CD14-positive monocyte (primary cell): ENCODE measurements at regions not wholly inside any gene's neighbourhood (a gene's known extent, or its start where the extent isn't known, plus 50 kb on each side); places are given as distances from the start of the nearest gene placed in this dataset.

Experiments used
- DNase-seq, 3 donors: peaks; one replicate each; pipeline ENCODE4 v3.0.0-alpha.2; 2011 to 2022
- H2AFZ ChIP-seq: 2 replicates; pipeline ENCODE4 v1.6.0; 2012; ENCODE audit warnings: mild to moderate bottlenecking, low read depth, low read length, inconsistent platforms; ENCODE audit not compliant: insufficient read depth, poor library complexity, severe bottlenecking
- H3K27ac ChIP-seq, 2 donors: 1 replicate in 1 of 2; 2 replicates in 1 of 2; pipeline ENCODE4 v1.5.1; 2012 to 2013; ENCODE audit warnings: low read length in 2 of 2, control low read depth in 1 of 2, inconsistent platforms in 1 of 2, low read depth in 1 of 2, mild to moderate bottlenecking in 1 of 2
- H3K27me3 ChIP-seq, 2 donors: one replicate each; pipeline versions ENCODE4 v1.6.0 to v1.6.1; 2011 to 2013; ENCODE audit warnings: low read length in 2 of 2; ENCODE audit not compliant: control insufficient read depth in 2 of 2, insufficient read depth in 2 of 2
- H3K36me3 ChIP-seq, 2 donors: replicated peaks in 1 of 2; 1 replicate in 1 of 2; 2 replicates in 1 of 2; pipeline versions ENCODE4 v1.5.1 to v1.6.1; 2012 to 2013; ENCODE audit warnings: low read length in 2 of 2, control low read depth in 1 of 2, inconsistent platforms in 1 of 2, mild to moderate bottlenecking in 1 of 2; ENCODE audit not compliant: insufficient read depth in 2 of 2, control insufficient read depth in 1 of 2
- H3K4me1 ChIP-seq, 2 donors: 1 replicate in 1 of 2; 2 replicates in 1 of 2; pipeline versions ENCODE4 v1.5.1 to v1.6.1; 2012 to 2013; ENCODE audit warnings: low read length in 2 of 2, control low read depth in 1 of 2, inconsistent platforms in 1 of 2, mild to moderate bottlenecking in 1 of 2, moderate library complexity in 1 of 2; ENCODE audit not compliant: insufficient read depth in 2 of 2, control insufficient read depth in 1 of 2
- H3K4me2 ChIP-seq: replicated peaks from 2 replicates; pipeline ENCODE3; 2012; ENCODE audit warnings: low read length, moderate library complexity, mild to moderate bottlenecking; ENCODE audit not compliant: poor library complexity, severe bottlenecking; ENCODE audit errors: extremely low read depth
- H3K4me3 ChIP-seq, 3 experiments: fragments of 200-600 bp in 1 of 3; sonication (generic) in 1 of 3; replicated peaks in 1 of 3; 1 replicate in 2 of 3; 2 replicates in 1 of 3; pipeline ENCODE4 v1.5.1; 2011 to 2013; ENCODE audit warnings: low read length in 3 of 3, mild to moderate bottlenecking in 3 of 3, control low read depth in 2 of 3, low read depth in 2 of 3, inconsistent platforms in 1 of 3, moderate library complexity in 1 of 3
- H3K79me2 ChIP-seq: 2 replicates; pipeline ENCODE4 v1.6.0; 2012; ENCODE audit warnings: mild to moderate bottlenecking, control low read depth, inconsistent platforms, low read length, moderate library complexity; ENCODE audit not compliant: insufficient read depth
- H3K9ac ChIP-seq: 2 replicates; pipeline ENCODE4 v1.6.0; 2017; ENCODE audit warnings: low read length, mild to moderate bottlenecking; ENCODE audit not compliant: insufficient read depth, poor library complexity, severe bottlenecking
- H3K9me3 ChIP-seq, 2 donors: replicated peaks in 1 of 2; 1 replicate in 1 of 2; 2 replicates in 1 of 2; pipeline versions ENCODE4 v1.5.1 to v1.6.1; 2012 to 2013; ENCODE audit warnings: low read length in 2 of 2, control low read depth in 1 of 2; ENCODE audit not compliant: control insufficient read depth in 1 of 2, insufficient read depth in 1 of 2
- H4K20me1 ChIP-seq: 2 replicates; pipeline ENCODE4 v1.6.0; 2012; ENCODE audit warnings: mild to moderate bottlenecking, low read length, control low read depth, moderate library complexity; ENCODE audit not compliant: insufficient read depth
- H3K27ac Mint-ChIP-seq, 7 donors: one replicate each; pipeline ENCODE4 v1.8.0; 2020; ENCODE audit warnings: mild to moderate bottlenecking in 7 of 7, mixed read lengths in 7 of 7, moderate library complexity in 6 of 7, inconsistent platforms in 2 of 7
- H3K27me3 Mint-ChIP-seq, 3 donors: one replicate each; pipeline ENCODE4 v1.8.0; 2021 to 2022; ENCODE audit warnings: low read depth in 3 of 3, mild to moderate bottlenecking in 3 of 3, mixed read lengths in 3 of 3, moderate library complexity in 3 of 3, inconsistent platforms in 1 of 3
- H3K36me3 Mint-ChIP-seq, 2 donors: one replicate each; pipeline ENCODE4 v1.8.0; 2020; ENCODE audit warnings: mixed read lengths in 2 of 2, inconsistent platforms in 1 of 2, mild to moderate bottlenecking in 1 of 2
- H3K4me1 Mint-ChIP-seq: one replicate; pipeline ENCODE4 v1.8.0; 2020; ENCODE audit warnings: mild to moderate bottlenecking, mixed read lengths
- H3K4me3 Mint-ChIP-seq, 2 donors: one replicate each; pipeline ENCODE4 v1.8.0; 2020; ENCODE audit warnings: mild to moderate bottlenecking in 2 of 2, mixed read lengths in 2 of 2, moderate library complexity in 1 of 2
- H3K9me3 Mint-ChIP-seq, 7 donors: one replicate each; pipeline ENCODE4 v1.8.0; 2020 to 2022; ENCODE audit warnings: mixed read lengths in 7 of 7, mild to moderate bottlenecking in 6 of 7, moderate library complexity in 6 of 7, inconsistent platforms in 2 of 7
- CTCF ChIP-seq: fragments of 200-600 bp; IDR thresholded peaks from one replicate; pipeline ENCODE4 v1.8.0; 2022; ENCODE audit warnings: antibody characterized with exemption, mild to moderate bottlenecking
- WGBS: methylation state at CpG from one replicate; pipeline ENCODE4 v1.1.5; 2013; ENCODE audit warnings: missing lambda C conversion rate; ENCODE audit not compliant: insufficient coverage; 5-methylcytosine and 5-hydroxymethylcytosine counted together
- intact Hi-C, 2 donors: fragments of 100-400 bp; cut with micrococcal nuclease; formaldehyde crosslinking; loops; one replicate each; pipeline versions ENCODE4 v1.15.0 to v1.15.1; 2023

GRCh38 chr4:38500433-38500832 lies 163.6 kb upstream of the KLF3 start:
- Mint-ChIP-seq H3K9me3 (peaks cover 0 to 1% (median 0%) of the 10 kb centered on the region in 7 donors), H3K36me3 (no peaks in the 10 kb centered on the region), H3K27ac (peak overlapping the region in 1 of 7 donors; percentile 2), H3K27me3 (peaks cover 0 to 2% (median 0%) of the 10 kb centered on the region in 3 donors), H3K4me3 (no peak overlapping the region), H3K4me1 (peaks cover 10% of the 10 kb centered on the region)
- H4K20me1 ChIP-seq: no peaks in the 10 kb centered on the region
- H3K4me2 ChIP-seq: no peak overlapping the region
- intact Hi-C loops: no loop called here
- H3K4me1 ChIP-seq: peaks cover 9 to 11% of the 10 kb centered on the region in 2 donors
- DNase-seq: no peak
- no peak overlapping the region for H3K9ac ChIP-seq
- H3K9me3 ChIP-seq: no peaks in the 10 kb centered on the region
- no peaks in the 10 kb centered on the region for H3K27me3 ChIP-seq
- TF ChIP-seq CTCF: no peak
- no peaks in the 10 kb centered on the region for H3K79me2 ChIP-seq
- H3K36me3 ChIP-seq: no peaks in the 10 kb centered on the region
- no peak overlapping the region for H3K27ac ChIP-seq
- 100% methylated on average over 1 of the region's 2 CpGs for WGBS
- no peak overlapping the region for H3K4me3 ChIP-seq
- H2AFZ ChIP-seq: no peak overlapping the region

- no peak overlapping the region for H3K4me3 ChIP-seq
- no peak for DNase-seq
- H3K9ac ChIP-seq: no peak overlapping the region
- intact Hi-C loops: no loop called here
- H3K4me2 ChIP-seq: no peak overlapping the region
- no peaks in the 10 kb centered on the region for H3K79me2 ChIP-seq
- H3K36me3 ChIP-seq: no peaks in the 10 kb centered on the region
- no peaks in the 10 kb centered on the region for H3K36me3 Mint-ChIP-seq
- H3K27ac Mint-ChIP-seq: no peak overlapping the region
- H3K9me3 Mint-ChIP-seq: peaks cover 0 to 2% (median 0%) of the 10 kb centered on the region in 7 donors
- no peaks in the 10 kb centered on the region for H4K20me1 ChIP-seq
- H3K4me3 Mint-ChIP-seq: no peak overlapping the region
- peaks cover 13% of the 10 kb centered on the region for H3K4me1 Mint-ChIP-seq
- H2AFZ ChIP-seq: no peak overlapping the region
- WGBS: 82% methylated on average over 1 of the region's 2 CpGs
- H3K27me3 ChIP-seq: no peaks in the 10 kb centered on the region
- no peaks in the 10 kb centered on the region for H3K9me3 ChIP-seq
- peaks cover 9 to 11% of the 10 kb centered on the region in 2 donors for H3K4me1 ChIP-seq
- no peak for TF ChIP-seq CTCF
- H3K27ac ChIP-seq: no peak overlapping the region
- peaks cover 0 to 2% (median 0%) of the 10 kb centered on the region in 3 donors for H3K27me3 Mint-ChIP-seq
These were observed 162.3 kb upstream of the KLF3 start for GRCh38 chr4:38501698-38502097.
